ENCODE measurements at regions not wholly inside any gene's neighbourhood (a gene's known extent, or its start where the extent isn't known, plus 50 kb on each side); places are given as distances from the start of the nearest gene placed in this dataset.

- CTCF ChIA-PET = interaction anchor here (2.5 kb wide), 1 partner anchor 33 kb away, joined by 8 read pairs; no protein-coding TSS in a partner anchor
- H3K4me1 Mint-ChIP-seq = peaks cover 35% of the 10 kb centered on the region
- no peak for DNase-seq (ENCODE audit: low spot score)
- no peak overlapping the region for H3K4me3 Mint-ChIP-seq
- H3K36me3 Mint-ChIP-seq = peaks cover 14% of the 10 kb centered on the region
- H3K9me3 Mint-ChIP-seq = peaks cover 17% of the 10 kb centered on the region
- peaks cover 12% of the 10 kb centered on the region for H3K27me3 Mint-ChIP-seq (ENCODE audit: low read depth)
- POLR2A ChIA-PET = no interaction called here
- ATAC-seq = no peak
- H3K27ac Mint-ChIP-seq = no peak overlapping the region
- no peak for TF ChIP-seq RORB (CRISPR knock-in tag; IDR thresholded peaks at IDR 0.05)
- TF ChIP-seq JAZF1 (CRISPR knock-in tag; IDR thresholded peaks at IDR 0.05) = no peak
- no peak for TF ChIP-seq FOXP1 (CRISPR knock-in tag; IDR thresholded peaks at IDR 0.05; ENCODE audit: borderline replicate concordance)
- no peak for TF ChIP-seq ZMAT4 (CRISPR knock-in tag; IDR thresholded peaks at IDR 0.05)
- no peak for TF ChIP-seq AR (CRISPR knock-in tag; IDR thresholded peaks at IDR 0.05)
- TF ChIP-seq TEAD1 (CRISPR knock-in tag; IDR thresholded peaks at IDR 0.05) = no peak
Measured at GRCh38 chr3:150217691-150218090, 190.4 kb upstream of the TSC22D2 start.

GRCh38 chr3:150216866-150217600, 191.1 kb upstream of the TSC22D2 start:
- H3K36me3 Mint-ChIP-seq = peaks cover 14% of the 10 kb centered on the region
- H3K27me3 Mint-ChIP-seq (ENCODE audit: low read depth) = peaks cover 6% of the 10 kb centered on the region
- peaks cover 17% of the 10 kb centered on the region for H3K9me3 Mint-ChIP-seq
- TF ChIP-seq NR2C2 (CRISPR knock-in tag; IDR thresholded peaks at IDR 0.05) (no peak), CREB1 (CRISPR knock-in tag; IDR thresholded peaks at IDR 0.05) (no peak), PREB (CRISPR knock-in tag; IDR thresholded peaks at IDR 0.05; ENCODE audit: borderline replicate concordance) (no peak), IRF1 (CRISPR knock-in tag; IDR thresholded peaks at IDR 0.05) (no peak), GTF2I (CRISPR knock-in tag; conservative IDR thresholded peaks at IDR 0.05) (no peak), ZNF425 (CRISPR knock-in tag; conservative IDR thresholded peaks at IDR 0.05) (no peak)
- peaks cover 28% of the 10 kb centered on the region for H3K4me1 Mint-ChIP-seq
- CTCF ChIA-PET = interaction anchor here (0.6 to 2.5 kb wide), 5 partner anchors 33 to 409 kb away, joined by 3 to 8 read pairs (median 5); no protein-coding TSS in a partner anchor
- no peak overlapping the region for H3K4me3 Mint-ChIP-seq
- DNase-seq (ENCODE audit: low spot score) (no peak), ATAC-seq (no peak)
- POLR2A ChIA-PET = interaction anchor here (0.6 kb wide), 1 partner anchor 95 kb away, joined by 3 read pairs; no protein-coding TSS in a partner anchor
- H3K27ac Mint-ChIP-seq = no peak overlapping the region
